ENCODE measurements at regions not wholly inside any gene's neighbourhood (a gene's known extent, or its start where the extent isn't known, plus 50 kb on each side); places are given as distances from the start of the nearest gene placed in this dataset.

GRCh38 chr5:19247302-19247701 lies 740.7 kb downstream of the CDH18 start:
- Histone ChIP-seq H3K27me3 (ENCODE audit: control insufficient read depth, insufficient read depth, low read length, poor library complexity, severe bottlenecking) (peaks cover 40% of the 10 kb centered on the region), H3K4me3 (ENCODE audit: low read length) (no peak overlapping the region), H3K9ac (ENCODE audit: extremely low read depth, low read length, poor library complexity, severe bottlenecking) (no peak overlapping the region), H3K27ac (ENCODE audit: low read depth, low read length) (no peak overlapping the region), H3K4me1 (ENCODE audit: control insufficient read depth, insufficient read depth, low read length) (peaks cover 2% of the 10 kb centered on the region), H3K9me3 (ENCODE audit: control insufficient read depth, low read length) (no peaks in the 10 kb centered on the region), H3K36me3 (ENCODE audit: control insufficient read depth, insufficient read depth, low read length) (no peaks in the 10 kb centered on the region)
- WGBS, 2 experiments (ENCODE audit: insufficient coverage in 1 of 2, insufficient read length in 1 of 2), result 97% methylated on average over 2 of the region's 3 CpGs; no CpG with 5 or more reads in 1 of the 2 experiments
- Mint-ChIP-seq H3K27ac (no peak overlapping the region), H3K27me3 (ENCODE audit: insufficient read depth) (peaks cover 20% of the 10 kb centered on the region), H3K36me3 (ENCODE audit: low read depth) (no peaks in the 10 kb centered on the region), H3K4me1 (peaks cover 1% of the 10 kb centered on the region), H3K9me3 (peaks cover 5% of the 10 kb centered on the region), H3K4me3 (no peak overlapping the region)
- no peak for DNase-seq
- no peak for TF ChIP-seq CTCF (conservative IDR thresholded peaks at IDR 0.05)

- Histone ChIP-seq H3K9me3 (ENCODE audit: control insufficient read depth, low read length) (no peaks in the 10 kb centered on the region), H3K27me3 (ENCODE audit: control insufficient read depth, insufficient read depth, low read length, poor library complexity, severe bottlenecking) (peaks cover 48% of the 10 kb centered on the region), H3K4me3 (ENCODE audit: low read length) (no peak overlapping the region), H3K9ac (ENCODE audit: extremely low read depth, low read length, poor library complexity, severe bottlenecking) (no peak overlapping the region), H3K36me3 (ENCODE audit: control insufficient read depth, insufficient read depth, low read length) (no peaks in the 10 kb centered on the region), H3K4me1 (ENCODE audit: control insufficient read depth, insufficient read depth, low read length) (peaks cover 9% of the 10 kb centered on the region), H3K27ac (ENCODE audit: low read depth, low read length) (no peak overlapping the region)
- Mint-ChIP-seq H3K4me1 (peaks cover 11% of the 10 kb centered on the region), H3K27ac (no peak overlapping the region), H3K4me3 (no peak overlapping the region), H3K36me3 (ENCODE audit: low read depth) (no peaks in the 10 kb centered on the region), H3K9me3 (no peaks in the 10 kb centered on the region), H3K27me3 (ENCODE audit: insufficient read depth) (peaks cover 10% of the 10 kb centered on the region)
- WGBS, 2 experiments (ENCODE audit: insufficient coverage in 1 of 2, insufficient read length in 1 of 2), result 43 to 74% methylated on average over 1 of the region's 1 CpG
- DNase-seq, result no peak
- TF ChIP-seq CTCF (conservative IDR thresholded peaks at IDR 0.05), result no peak
These were observed 732.0 kb downstream of the CDH18 start for GRCh38 chr5:19256036-19256435.

GRCh38 chr5:19258686-19259085 lies 729.3 kb downstream of the CDH18 start:
- no peaks in the 10 kb centered on the region for H3K36me3 ChIP-seq (ENCODE audit: control insufficient read depth, insufficient read depth, low read length)
- Mint-ChIP-seq H3K9me3 (peaks cover 6% of the 10 kb centered on the region), H3K4me1 (no peaks in the 10 kb centered on the region), H3K27me3 (ENCODE audit: insufficient read depth) (peaks cover 5% of the 10 kb centered on the region), H3K4me3 (no peak overlapping the region), H3K36me3 (ENCODE audit: low read depth) (no peaks in the 10 kb centered on the region), H3K27ac (no peak overlapping the region)
- no peak overlapping the region for H3K27ac ChIP-seq (ENCODE audit: low read depth, low read length)
- H3K4me1 ChIP-seq (ENCODE audit: control insufficient read depth, insufficient read depth, low read length), result no peaks in the 10 kb centered on the region
- H3K9ac ChIP-seq (ENCODE audit: extremely low read depth, low read length, poor library complexity, severe bottlenecking), result no peak overlapping the region
- DNase-seq, result no peak
- H3K27me3 ChIP-seq (ENCODE audit: control insufficient read depth, insufficient read depth, low read length, poor library complexity, severe bottlenecking), result peaks cover 35% of the 10 kb centered on the region
- no peak for TF ChIP-seq CTCF (conservative IDR thresholded peaks at IDR 0.05)
- no peak overlapping the region for H3K4me3 ChIP-seq (ENCODE audit: low read length)
- H3K9me3 ChIP-seq (ENCODE audit: control insufficient read depth, low read length), result no peaks in the 10 kb centered on the region

Data from endodermal cell (in vitro differentiated cells).